OCI-LY3 (cell line): ENCODE measurements at regions not wholly inside any gene's neighbourhood (a gene's known extent, or its start where the extent isn't known, plus 50 kb on each side); places are given as distances from the start of the nearest gene placed in this dataset.

Experiments
- CTCF ChIP-seq: fragments of 200-600, 300-600 bp; sonication (generic); IDR thresholded peaks from 2 replicates; pipeline ENCODE4 v1.5.1; 2014; ENCODE audit warnings: antibody characterized with exemption, low read length, low read depth
- EZH2phosphoT487 ChIP-seq: fragments of 200-600 bp; shearing (Covaris generic); IDR thresholded peaks from 2 replicates; pipeline ENCODE4 v1.6.1; 2018; ENCODE audit warnings: antibody characterized with exemption, mixed run types, low read depth

GRCh38 chr3:148191966-148192365, 505.7 kb upstream of the AGTR1 start:
- TF ChIP-seq CTCF, result no peak
- TF ChIP-seq EZH2phosphoT487, result no peak
